ENCODE measurements at regions not wholly inside any gene's neighbourhood (a gene's known extent, or its start where the extent isn't known, plus 50 kb on each side); places are given as distances from the start of the nearest gene placed in this dataset.

DNA sequence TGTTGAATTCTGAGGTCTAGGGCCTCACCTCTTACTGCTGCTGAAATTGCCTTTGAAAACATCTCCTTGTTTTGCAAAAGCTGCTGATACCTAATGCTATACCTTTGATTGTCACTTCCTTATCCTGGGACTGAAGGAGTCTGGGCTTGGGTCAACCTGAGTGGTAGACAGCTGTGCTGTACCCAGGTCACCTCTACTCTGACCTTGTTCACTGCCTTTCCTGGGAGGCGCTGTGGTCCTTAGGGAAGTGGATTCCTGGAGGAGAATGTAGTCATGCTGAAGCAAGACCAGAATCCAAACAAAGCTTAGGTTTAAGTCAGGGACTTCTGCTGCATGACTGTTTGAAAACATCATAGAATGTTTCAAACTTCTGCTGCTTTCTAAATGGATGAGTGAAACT lies 191.4 kb downstream of the SNAPC1 start:
- no peak overlapping the region for H3K4me3 ChIP-seq (replicated peaks in 1 of 4; ENCODE audit: control extremely low read depth in 1 of 4, insufficient read depth in 1 of 4, low read depth in 3 of 4, low read length in 4 of 4)
- no peak for DNase-seq (ENCODE audit: low read depth in 2 of 2)
- H3K4me2 ChIP-seq (ENCODE audit: extremely low read depth, insufficient read depth, low read length): no peak overlapping the region
- no peaks in the 10 kb centered on the region for H3K4me1 ChIP-seq (ENCODE audit: control insufficient read depth, extremely low read depth, insufficient read depth, low read length)
- H3K36me3 ChIP-seq (ENCODE audit: control insufficient read depth, insufficient read depth, low read length): no peaks in the 10 kb centered on the region
- H4K20me1 ChIP-seq (ENCODE audit: control insufficient read depth, extremely low read depth, insufficient read depth, low read length): no peaks in the 10 kb centered on the region
- H3K9ac ChIP-seq (ENCODE audit: insufficient read depth, low read length): no peak overlapping the region
- H3K27ac ChIP-seq (ENCODE audit: insufficient read depth, low read length): no peak overlapping the region
- TF ChIP-seq CTCF (conservative IDR thresholded peaks at IDR 0.05 in 1 of 2, IDR thresholded peaks at IDR 0.05 in 1 of 2; ENCODE audit: low read depth in 1 of 2, low read length in 2 of 2): no peak
- TF ChIP-seq EZH2 (IDR thresholded peaks at IDR 0.05; ENCODE audit: low read length, missing control alignments): no peak
- H3K27me3 ChIP-seq (ENCODE audit: control insufficient read depth, insufficient read depth, low read length): no peaks in the 10 kb centered on the region
- no peaks in the 10 kb centered on the region for H3K79me2 ChIP-seq (ENCODE audit: control insufficient read depth, insufficient read depth, low read length)
- no peaks in the 10 kb centered on the region for H3K9me3 ChIP-seq (ENCODE audit: control insufficient read depth, insufficient read depth, low read depth, low read length)
- no peak overlapping the region for H2AFZ ChIP-seq (ENCODE audit: low read length)

GRCh38 chr14:61954306-61954705 lies 192.1 kb downstream of the SNAPC1 start:
- no peaks in the 10 kb centered on the region for H3K9me3 ChIP-seq (ENCODE audit: control insufficient read depth, insufficient read depth, low read depth, low read length)
- no peak overlapping the region for H3K4me2 ChIP-seq (ENCODE audit: extremely low read depth, insufficient read depth, low read length)
- no peak overlapping the region for H3K4me3 ChIP-seq (replicated peaks in 1 of 4; ENCODE audit: control extremely low read depth in 1 of 4, insufficient read depth in 1 of 4, low read depth in 3 of 4, low read length in 4 of 4)
- no peak overlapping the region for H2AFZ ChIP-seq (ENCODE audit: low read length)
- TF ChIP-seq CTCF (conservative IDR thresholded peaks at IDR 0.05 in 1 of 2, IDR thresholded peaks at IDR 0.05 in 1 of 2; ENCODE audit: low read depth in 1 of 2, low read length in 2 of 2): no peak
- no peak for TF ChIP-seq EZH2 (IDR thresholded peaks at IDR 0.05; ENCODE audit: low read length, missing control alignments)
- H3K27me3 ChIP-seq (ENCODE audit: control insufficient read depth, insufficient read depth, low read length): no peaks in the 10 kb centered on the region
- no peaks in the 10 kb centered on the region for H3K79me2 ChIP-seq (ENCODE audit: control insufficient read depth, insufficient read depth, low read length)
- no peak for DNase-seq (ENCODE audit: low read depth in 2 of 2)
- H3K4me1 ChIP-seq (ENCODE audit: control insufficient read depth, extremely low read depth, insufficient read depth, low read length): no peaks in the 10 kb centered on the region
- no peaks in the 10 kb centered on the region for H4K20me1 ChIP-seq (ENCODE audit: control insufficient read depth, extremely low read depth, insufficient read depth, low read length)
- no peaks in the 10 kb centered on the region for H3K36me3 ChIP-seq (ENCODE audit: control insufficient read depth, insufficient read depth, low read length)
- H3K9ac ChIP-seq (ENCODE audit: insufficient read depth, low read length): no peak overlapping the region
- H3K27ac ChIP-seq (ENCODE audit: insufficient read depth, low read length): no peak overlapping the region

DNA sequence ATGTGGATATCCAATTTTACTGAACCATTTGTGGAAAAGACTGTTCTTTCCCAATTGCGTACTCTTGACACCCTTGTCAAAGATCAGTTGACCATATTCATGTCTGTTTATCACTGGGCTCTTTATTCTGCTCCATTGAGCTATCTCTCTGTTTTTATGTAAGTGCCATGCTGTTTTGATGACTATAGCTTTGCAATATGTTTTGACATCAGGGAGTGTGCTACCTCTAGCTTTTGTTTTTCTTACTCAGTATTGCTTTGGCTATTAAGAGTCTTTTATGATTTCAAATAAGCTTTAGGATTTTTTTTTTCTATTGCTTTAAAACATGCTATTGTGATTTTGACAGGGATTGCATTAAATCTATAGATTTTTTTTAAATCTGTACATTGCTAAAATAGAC lies 194.3 kb downstream of the SNAPC1 start:
- no peaks in the 10 kb centered on the region for H3K36me3 ChIP-seq (ENCODE audit: control insufficient read depth, insufficient read depth, low read length)
- DNase-seq (ENCODE audit: low read depth in 2 of 2): no peak
- H3K4me2 ChIP-seq (ENCODE audit: extremely low read depth, insufficient read depth, low read length): no peak overlapping the region
- H3K79me2 ChIP-seq (ENCODE audit: control insufficient read depth, insufficient read depth, low read length): no peaks in the 10 kb centered on the region
- no peak overlapping the region for H3K4me3 ChIP-seq (replicated peaks in 1 of 4; ENCODE audit: control extremely low read depth in 1 of 4, insufficient read depth in 1 of 4, low read depth in 3 of 4, low read length in 4 of 4)
- no peaks in the 10 kb centered on the region for H3K9me3 ChIP-seq (ENCODE audit: control insufficient read depth, insufficient read depth, low read depth, low read length)
- H3K9ac ChIP-seq (ENCODE audit: insufficient read depth, low read length): no peak overlapping the region
- no peaks in the 10 kb centered on the region for H4K20me1 ChIP-seq (ENCODE audit: control insufficient read depth, extremely low read depth, insufficient read depth, low read length)
- no peak overlapping the region for H3K27ac ChIP-seq (ENCODE audit: insufficient read depth, low read length)
- H3K4me1 ChIP-seq (ENCODE audit: control insufficient read depth, extremely low read depth, insufficient read depth, low read length): no peaks in the 10 kb centered on the region
- H2AFZ ChIP-seq (ENCODE audit: low read length): no peak overlapping the region
- no peak for TF ChIP-seq CTCF (conservative IDR thresholded peaks at IDR 0.05 in 1 of 2, IDR thresholded peaks at IDR 0.05 in 1 of 2; ENCODE audit: low read depth in 1 of 2, low read length in 2 of 2)
- no peak for TF ChIP-seq EZH2 (IDR thresholded peaks at IDR 0.05; ENCODE audit: low read length, missing control alignments)
- no peaks in the 10 kb centered on the region for H3K27me3 ChIP-seq (ENCODE audit: control insufficient read depth, insufficient read depth, low read length)

All from fibroblast of lung (primary cell).